Endothelial cell of umbilical vein (primary cell): ENCODE measurements at regions not wholly inside any gene's neighbourhood (a gene's known extent, or its start where the extent isn't known, plus 50 kb on each side); places are given as distances from the start of the nearest gene placed in this dataset.

ENCODE experiments used
- BruUV-seq: library from RNA; stranded (reverse); fragments of 400-500 nt; replicated peaks from 2 replicates; lab custom pipeline; 2021; lab: Mats Ljungman, UMichigan
- CTCF ChIA-PET: fragments of 300-600, 350-600 bp; sonication (Branson Sonifier 250); formaldehyde crosslinking; loops from one replicate; lab custom pipeline; 2021; ENCODE audit warnings: antibody characterized with exemption, inconsistent platforms; lab: Charles Lee
- POLR2A ChIA-PET: fragments of 300-600, 350-600 bp; sonication (Branson Sonifier 250); formaldehyde crosslinking; loops from one replicate; lab custom pipeline; 2021; ENCODE audit warnings: antibody characterized with exemption, inconsistent platforms; lab: Charles Lee
- DNase-seq: peaks from one replicate; pipeline ENCODE4 v3.0.0-alpha.2; 2011; ENCODE audit warnings: low read depth, low spot score
- FAIRE-seq: peaks from 2 replicates; lab custom pipeline; 2011; peaks lifted over from hg19 to GRCh38; lab: Jason Lieb, UNC
- H2AFZ ChIP-seq: 2 replicates; pipeline ENCODE4 v1.6.0; 2012; ENCODE audit warnings: low read depth, low read length, control low read depth, inconsistent platforms
- H3K27ac ChIP-seq: 2 replicates; pipeline ENCODE4 v1.5.1; 2011; ENCODE audit warnings: low read depth, mild to moderate bottlenecking, control low read depth, low read length, moderate library complexity; ENCODE audit not compliant: insufficient read depth
- H3K27me3 ChIP-seq, 2 experiments: 2 replicates each; pipeline versions ENCODE4 v1.6.0 to v1.6.1; 2011; ENCODE audit warnings: low read length in 2 of 2, mixed read lengths in 1 of 2; ENCODE audit not compliant: control insufficient read depth in 2 of 2, insufficient read depth in 2 of 2
- H3K36me3 ChIP-seq, 2 experiments: 2 replicates in 1 of 2; 3 replicates in 1 of 2; pipeline ENCODE4 v1.5.1; 2011; ENCODE audit warnings: low read length in 2 of 2, mild to moderate bottlenecking in 1 of 2, moderate library complexity in 1 of 2; ENCODE audit not compliant: control insufficient read depth in 2 of 2, insufficient read depth in 2 of 2; ENCODE audit errors: extremely low read depth in 1 of 2
- H3K4me1 ChIP-seq: 3 replicates; pipeline ENCODE4 v1.5.1; 2011; ENCODE audit warnings: mild to moderate bottlenecking, low read length; ENCODE audit not compliant: control insufficient read depth, insufficient read depth; ENCODE audit errors: extremely low read depth
- H3K4me2 ChIP-seq: 2 replicates; pipeline ENCODE4 v1.6.1; 2011; ENCODE audit warnings: low read length, control low read depth, mixed read lengths; ENCODE audit not compliant: insufficient read depth
- H3K4me3 ChIP-seq, 3 experiments: fragments of 200-600 bp in 1 of 3; sonication (generic), shearing (Covaris generic) in 1 of 3; replicated peaks in 1 of 3; 2 replicates each; pipeline ENCODE4 v1.5.1; 2011 to 2016; ENCODE audit warnings: control low read depth in 3 of 3, low read length in 3 of 3, mild to moderate bottlenecking in 2 of 3, inconsistent platforms in 1 of 3, low read depth in 1 of 3, moderate library complexity in 1 of 3; ENCODE audit not compliant: insufficient read depth in 1 of 3
- H3K79me2 ChIP-seq: 2 replicates; pipeline ENCODE4 v1.6.0; 2012; ENCODE audit warnings: low read length, inconsistent platforms; ENCODE audit not compliant: control insufficient read depth, insufficient read depth
- H3K9ac ChIP-seq: replicated peaks from 2 replicates; pipeline ENCODE3; 2011; ENCODE audit warnings: low read length, control low read depth; ENCODE audit not compliant: insufficient read depth; ENCODE audit errors: extremely low read depth
- H3K9me1 ChIP-seq: replicated peaks from 3 replicates; pipeline ENCODE4 v1.6.0; 2011; ENCODE audit warnings: mild to moderate bottlenecking, low read length; ENCODE audit not compliant: control insufficient read depth, insufficient read depth; ENCODE audit errors: extremely low read depth
- H3K9me3 ChIP-seq: replicated peaks from 2 replicates; pipeline ENCODE4 v1.5.1; 2012; ENCODE audit warnings: low read length, inconsistent platforms; ENCODE audit not compliant: control insufficient read depth, insufficient read depth
- H4K20me1 ChIP-seq: replicated peaks from 2 replicates; pipeline ENCODE3; 2011; ENCODE audit warnings: mild to moderate bottlenecking, low read length; ENCODE audit not compliant: control insufficient read depth, insufficient read depth; ENCODE audit errors: extremely low read depth
- CTCF ChIP-seq, 2 donors: IDR thresholded peaks; 1 replicate in 1 of 2; 2 replicates in 1 of 2; pipeline ENCODE4 v1.5.1; 2011; ENCODE audit warnings: low read length in 2 of 2, mild to moderate bottlenecking in 2 of 2, moderate library complexity in 2 of 2, control low read depth in 1 of 2, inconsistent platforms in 1 of 2, low read depth in 1 of 2; ENCODE audit not compliant: insufficient read depth in 1 of 2; ENCODE audit errors: extremely low read depth in 1 of 2
- EZH2 ChIP-seq: IDR thresholded peaks from 2 replicates; pipeline ENCODE4 v1.6.1; 2012; ENCODE audit warnings: borderline replicate concordance, low read depth, mild to moderate bottlenecking, moderate library complexity, low read length, inconsistent platforms; ENCODE audit not compliant: severe bottlenecking
- FOS ChIP-seq: IDR thresholded peaks from 2 replicates; pipeline ENCODE4 v1.6.1; 2011; ENCODE audit warnings: mild to moderate bottlenecking, low read length, moderate library complexity, borderline replicate concordance; ENCODE audit not compliant: insufficient read depth
- GATA2 ChIP-seq: IDR thresholded peaks from 2 replicates; pipeline ENCODE4 v1.7.0; 2011; ENCODE audit warnings: low read depth, mild to moderate bottlenecking, moderate library complexity, mixed read lengths, low read length; ENCODE audit not compliant: insufficient read length, insufficient read depth
- JUN ChIP-seq: IDR thresholded peaks from 2 replicates; pipeline ENCODE4 v1.6.1; 2011; ENCODE audit warnings: borderline replicate concordance, low read depth; ENCODE audit not compliant: insufficient read length, insufficient read depth
- MAX ChIP-seq: IDR thresholded peaks from 2 replicates; pipeline ENCODE4 v1.6.1; 2011; ENCODE audit not compliant: insufficient read depth, insufficient read length
- MYC ChIP-seq: IDR thresholded peaks from one replicate; pipeline ENCODE4 v1.6.1; 2011; ENCODE audit warnings: mild to moderate bottlenecking, low read depth, low read length
- POLR2A ChIP-seq: IDR thresholded peaks from 2 replicates; pipeline ENCODE4 v1.6.1; 2012; ENCODE audit warnings: low read depth, mild to moderate bottlenecking, control low read depth, low read length
- POLR2AphosphoS5 ChIP-seq: IDR thresholded peaks from 2 replicates; pipeline ENCODE4 v1.6.1; 2012; ENCODE audit warnings: low read depth, mild to moderate bottlenecking, control low read depth, low read length, moderate library complexity; ENCODE audit not compliant: insufficient read depth
- dilution Hi-C: fragments of 300-500 bp; cut with MboI; formaldehyde crosslinking; loops from one replicate; pipeline ENCODE4 v1.15.0; 2019; ENCODE audit warnings: low sequenced_read_pairs; ENCODE audit not compliant: extremely low pct_ligation_motif_present
- intact Hi-C: fragments of 100-400 bp; cut with micrococcal nuclease; formaldehyde crosslinking; loops from one replicate; pipeline ENCODE4 v1.10.0; 2022

DNA sequence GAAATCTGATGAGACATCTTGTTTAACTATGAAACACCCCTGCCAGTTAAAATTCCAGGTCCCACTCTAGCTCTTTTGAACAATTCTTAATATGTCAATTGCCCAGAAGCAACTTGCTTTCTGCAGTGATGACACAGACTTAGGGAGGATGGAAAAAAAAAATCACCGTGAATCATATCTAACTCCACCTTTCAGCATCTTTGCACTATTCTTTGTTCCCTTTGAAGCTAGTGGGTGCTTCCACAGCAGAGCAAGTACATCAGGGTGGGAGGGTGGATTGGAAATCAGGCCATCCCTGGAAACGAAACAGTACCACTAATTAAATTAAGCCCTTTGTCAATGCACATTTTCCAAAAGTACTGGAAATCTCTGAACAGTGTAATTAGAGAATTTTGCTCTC, 324.3 kb upstream of the MEIS1 start:
- CTCF ChIA-PET = no interaction called here

More for the DNA sequence above, 324.3 kb upstream of the MEIS1 start:
- no peaks in the 10 kb centered on the region for H3K9me1 ChIP-seq
- H3K9ac ChIP-seq = no peak overlapping the region
- H4K20me1 ChIP-seq = no peaks in the 10 kb centered on the region
- H3K79me2 ChIP-seq = no peaks in the 10 kb centered on the region
- H3K4me3 ChIP-seq = no peak overlapping the region
- H3K27ac ChIP-seq = no peak overlapping the region
- dilution Hi-C loops (no loop called here), intact Hi-C loops (no loop called here)
- H2AFZ ChIP-seq = no peak overlapping the region
- POLR2A ChIA-PET = no interaction called here
- no TSS peak for BruUV-seq
- TF ChIP-seq MAX = no peak
- no peak for TF ChIP-seq POLR2AphosphoS5
- TF ChIP-seq FOS = no peak
- no peak for TF ChIP-seq CTCF (IDR thresholded peaks at IDR 0.05; ENCODE audit: extremely low read depth in 1 of 2, insufficient read depth in 1 of 2, low read depth in 1 of 2, low read length in 2 of 2)
- TF ChIP-seq POLR2A = no peak
- no peak for TF ChIP-seq JUN
- no peak for TF ChIP-seq GATA2
- TF ChIP-seq MYC = no peak
- no peak for TF ChIP-seq EZH2
- no peak for FAIRE-seq
- no peaks in the 10 kb centered on the region for H3K4me1 ChIP-seq
- no peaks in the 10 kb centered on the region for H3K27me3 ChIP-seq
- no peak for DNase-seq
- no peaks in the 10 kb centered on the region for H3K36me3 ChIP-seq
- H3K9me3 ChIP-seq = no peaks in the 10 kb centered on the region
- H3K4me2 ChIP-seq = no peak overlapping the region
